ENCODE measurements at regions not wholly inside any gene's neighbourhood (a gene's known extent, or its start where the extent isn't known, plus 50 kb on each side); places are given as distances from the start of the nearest gene placed in this dataset.

DNA sequence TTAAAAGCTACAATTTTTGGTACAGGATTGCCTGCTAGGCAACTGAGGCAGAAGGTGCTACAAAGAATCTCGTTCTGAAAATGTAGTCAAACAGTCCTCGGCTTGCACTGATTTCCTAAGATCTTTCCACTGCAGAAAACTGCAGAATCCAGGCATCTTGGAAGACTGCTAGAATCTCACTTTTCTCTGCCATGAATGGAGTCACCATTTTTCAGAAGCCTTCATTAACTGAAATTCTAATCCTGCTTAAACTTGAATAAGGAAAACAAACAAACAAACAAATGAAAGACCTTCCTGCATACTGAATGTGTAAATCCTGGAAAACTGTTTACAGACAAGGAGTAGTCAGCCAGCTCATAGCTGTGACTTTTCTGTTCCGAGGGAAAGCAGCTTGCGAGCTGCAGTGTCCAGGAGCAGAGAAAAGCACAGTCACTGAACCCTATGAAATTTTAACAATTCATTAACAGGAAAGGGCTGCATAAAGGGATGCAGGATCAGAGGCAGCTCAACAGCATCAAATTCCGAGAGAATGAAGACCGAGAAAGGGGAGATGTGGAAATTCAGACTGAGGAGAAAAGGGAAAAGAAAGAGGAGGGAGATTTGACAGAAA is 210.5 kb upstream of the PIK3C3 start:
- TF ChIP-seq CTCF (IDR thresholded peaks at IDR 0.05) (no peak), POLR2A (IDR thresholded peaks at IDR 0.05) (no peak), EP300 (IDR thresholded peaks at IDR 0.05; ENCODE audit: low read depth) (no peak), POLR2AphosphoS5 (IDR thresholded peaks at IDR 0.05) (no peak)
